Calu3 (cell line): ENCODE measurements at regions not wholly inside any gene's neighbourhood (a gene's known extent, or its start where the extent isn't known, plus 50 kb on each side); places are given as distances from the start of the nearest gene placed in this dataset.

Source experiments
- BruUV-seq: library from RNA; stranded (reverse); fragments of 400-500 nt; replicated peaks from 2 replicates; lab custom pipeline; 2021; lab: Mats Ljungman, UMichigan
- CTCF ChIA-PET: fragments of 300-600 bp; sonication (Branson Sonifier 250); formaldehyde crosslinking; loops from one replicate; lab custom pipeline; 2022; ENCODE audit warnings: antibody characterized with exemption; lab: Charles Lee
- DNase-seq: peaks from one replicate; pipeline ENCODE4 v3.0.0; 2022
- H3K27ac Mint-ChIP-seq: one replicate; pipeline ENCODE4 v1.8.0; 2022; ENCODE audit warnings: mixed read lengths; ENCODE audit not compliant: unreplicated experiment
- H3K27me3 Mint-ChIP-seq: one replicate; pipeline ENCODE4 v1.8.0; 2022; ENCODE audit warnings: mixed read lengths; ENCODE audit not compliant: unreplicated experiment
- H3K36me3 Mint-ChIP-seq: one replicate; pipeline ENCODE4 v1.8.0; 2022; ENCODE audit warnings: mild to moderate bottlenecking, moderate library complexity, mixed read lengths; ENCODE audit not compliant: insufficient read depth, unreplicated experiment
- H3K4me1 Mint-ChIP-seq: one replicate; pipeline ENCODE4 v1.8.0; 2022; ENCODE audit warnings: mild to moderate bottlenecking, low read depth, mixed read lengths; ENCODE audit not compliant: unreplicated experiment
- H3K4me3 Mint-ChIP-seq: one replicate; pipeline ENCODE4 v1.8.0; 2022; ENCODE audit warnings: mild to moderate bottlenecking, low read depth, moderate library complexity, mixed read lengths; ENCODE audit not compliant: unreplicated experiment
- H3K9me3 Mint-ChIP-seq: one replicate; pipeline ENCODE4 v1.8.0; 2022; ENCODE audit warnings: low read depth, mixed read lengths; ENCODE audit not compliant: unreplicated experiment
- CTCF ChIP-seq: fragments of 200-600 bp; IDR thresholded peaks from one replicate; pipeline ENCODE4 v1.8.0; 2022; ENCODE audit warnings: antibody characterized with exemption; ENCODE audit not compliant: unreplicated experiment
- intact Hi-C: fragments of 100-400 bp; cut with micrococcal nuclease; formaldehyde crosslinking; loops from one replicate; pipeline ENCODE4 v1.10.0; 2022; ENCODE audit not compliant: unreplicated experiment

GRCh38 chr2:217106650-217107014 is 246.8 kb upstream of the TNP1 start:
- no peaks in the 10 kb centered on the region for H3K9me3 Mint-ChIP-seq
- H3K4me3 Mint-ChIP-seq, result no peak overlapping the region
- peaks cover 4% of the 10 kb centered on the region for H3K36me3 Mint-ChIP-seq
- H3K27ac Mint-ChIP-seq, result peak overlapping the region; percentile 90
- no peak for DNase-seq
- intact Hi-C loops, result loop anchor here (5.0 to 10.0 kb wide), 2 partner anchors 116 to 412 kb away; partner anchors contain the start of gene IGFBP5
- no peaks in the 10 kb centered on the region for H3K27me3 Mint-ChIP-seq
- H3K4me1 Mint-ChIP-seq, result peaks cover 65% of the 10 kb centered on the region
- CTCF ChIA-PET, result no interaction called here
- peak; percentile 24 for TF ChIP-seq CTCF
- no TSS peak for BruUV-seq

DNA sequence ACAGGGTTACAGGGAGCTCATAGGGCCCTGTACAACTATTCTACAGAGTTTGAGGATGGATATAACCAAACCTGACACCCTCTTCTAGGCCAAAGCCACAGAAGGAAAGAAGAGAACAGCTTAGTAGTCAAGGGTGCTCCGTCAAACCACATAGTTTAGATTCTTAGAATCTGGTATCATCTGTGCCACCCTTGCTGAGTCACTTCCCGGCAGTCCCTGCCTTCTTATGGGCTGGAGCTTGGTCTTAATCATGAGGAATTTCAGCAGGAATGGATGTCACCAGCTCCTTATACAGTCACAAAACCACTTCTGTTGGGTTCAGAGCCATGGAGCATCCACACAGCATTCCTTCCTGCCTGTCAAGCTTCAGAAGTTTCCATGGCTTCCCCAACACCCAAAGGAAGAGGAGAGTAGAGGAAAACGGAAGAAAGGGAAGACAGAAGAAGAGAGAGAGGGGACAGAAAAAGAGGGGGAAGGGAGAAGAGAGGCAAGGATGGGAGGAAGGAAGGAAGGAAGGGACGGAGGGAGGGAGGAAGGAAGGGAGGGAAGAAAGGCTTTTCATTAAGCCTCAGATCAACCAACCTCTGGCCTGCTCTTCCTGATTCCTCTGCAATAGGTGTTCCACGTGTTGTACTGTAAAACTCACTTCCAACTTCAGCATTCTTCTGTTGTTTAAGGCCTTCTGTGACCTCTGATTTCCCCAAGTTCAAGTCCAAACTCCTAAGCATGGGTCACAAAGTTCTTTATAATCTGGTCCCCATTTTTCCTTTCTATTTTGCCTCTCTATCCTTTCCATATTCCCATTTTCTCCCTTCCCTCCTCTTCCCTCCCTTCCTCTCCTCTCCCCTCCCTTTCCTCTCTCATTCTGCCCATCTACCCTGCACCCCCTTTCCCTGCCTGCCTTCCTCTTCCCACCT is 246.1 kb upstream of the TNP1 start:
- no peak for TF ChIP-seq CTCF
- CTCF ChIA-PET, result interaction anchor here (0.6 to 1.6 kb wide), 10 partner anchors 29 to 405 kb away, joined by 3 to 12 read pairs (median 4); no protein-coding TSS in a partner anchor
- Mint-ChIP-seq H3K27me3 (no peaks in the 10 kb centered on the region), H3K4me1 (peaks cover 65% of the 10 kb centered on the region), H3K27ac (peak overlapping the region; percentile 90), H3K36me3 (peaks cover 4% of the 10 kb centered on the region), H3K9me3 (no peaks in the 10 kb centered on the region), H3K4me3 (no peak overlapping the region)
- TSS peak; percentile 73 for BruUV-seq
- DNase-seq, result peak; percentile 66
- intact Hi-C loops, result loop anchor here (1.0 to 10.0 kb wide), 4 partner anchors 56 to 411 kb away; partner anchors contain the start of gene IGFBP5

GRCh38 chr2:217103752-217104545 is 244.1 kb upstream of the TNP1 start:
- CTCF ChIA-PET, result interaction anchor here (0.7 kb wide), 2 partner anchors 172 to 229 kb away, joined by 5 to 6 read pairs; no protein-coding TSS in a partner anchor
- H3K9me3 Mint-ChIP-seq, result no peaks in the 10 kb centered on the region
- intact Hi-C loops, result loop anchor here (2.0 to 10.0 kb wide), 2 partner anchors 227 to 409 kb away; partner anchors contain the start of gene IGFBP5
- H3K27me3 Mint-ChIP-seq, result no peaks in the 10 kb centered on the region
- no peak for TF ChIP-seq CTCF
- H3K27ac Mint-ChIP-seq, result peak overlapping the region; percentile 90
- H3K4me1 Mint-ChIP-seq, result peaks cover 65% of the 10 kb centered on the region
- peaks cover 4% of the 10 kb centered on the region for H3K36me3 Mint-ChIP-seq
- no peak for DNase-seq
- BruUV-seq, result no TSS peak
- H3K4me3 Mint-ChIP-seq, result no peak overlapping the region

- H3K4me3 Mint-ChIP-seq, result no peak overlapping the region
- CTCF ChIA-PET, result no interaction called here
- H3K36me3 Mint-ChIP-seq, result peaks cover 4% of the 10 kb centered on the region
- H3K27me3 Mint-ChIP-seq, result no peaks in the 10 kb centered on the region
- H3K9me3 Mint-ChIP-seq, result no peaks in the 10 kb centered on the region
- no TSS peak for BruUV-seq
- H3K27ac Mint-ChIP-seq, result no peak overlapping the region
- H3K4me1 Mint-ChIP-seq, result peaks cover 57% of the 10 kb centered on the region
- intact Hi-C loops, result loop anchor here (10.0 kb wide), 1 partner anchor 408 kb away; the partner anchor contains the start of gene IGFBP5
- no peak for TF ChIP-seq CTCF
- no peak for DNase-seq
Observed at GRCh38 chr2:217102956-217103355, 243.1 kb upstream of the TNP1 start.
